Upper lobe of left lung (tissue), 6 donors: ENCODE measurements at regions not wholly inside any gene's neighbourhood (a gene's known extent, or its start where the extent isn't known, plus 50 kb on each side); places are given as distances from the start of the nearest gene placed in this dataset.

Experiments
- ATAC-seq, 2 donors: fragments of 200-7000 bp; cut with Tn5 transposase; one replicate each; pipeline ENCODE4 v1.9.1; 2022; ENCODE audit warnings: mild to moderate bottlenecking in 2 of 2, moderate library complexity in 2 of 2; ENCODE audit not compliant: low FRiP score in 2 of 2
- DNase-seq, 2 donors: peaks; one replicate each; pipeline ENCODE4 v3.0.0-alpha.2; 2019 to 2020
- H3K27ac ChIP-seq, 4 donors: fragments of 200-600 bp; sonication (generic); one replicate each; pipeline ENCODE4 v1.5.1; 2016 to 2019
- H3K27me3 ChIP-seq, 4 donors: fragments of 200-600 bp; sonication (generic); one replicate each; pipeline ENCODE4 v1.5.1; 2017 to 2019
- H3K36me3 ChIP-seq, 4 donors: fragments of 200-600 bp; sonication (generic); one replicate each; pipeline ENCODE4 v1.5.1; 2016 to 2019
- H3K4me1 ChIP-seq, 4 donors: fragments of 200-600 bp; sonication (generic); one replicate each; pipeline ENCODE4 v1.5.1; 2018 to 2019
- H3K4me3 ChIP-seq, 4 donors: fragments of 200-600 bp; sonication (generic); one replicate each; pipeline ENCODE4 v1.5.1; 2017 to 2019; ENCODE audit warnings: mild to moderate bottlenecking in 2 of 4, moderate library complexity in 1 of 4
- H3K9me3 ChIP-seq, 4 donors: fragments of 200-600 bp; sonication (generic); one replicate each; pipeline ENCODE4 v1.5.1; 2018 to 2019
- CTCF ChIP-seq, 6 experiments: fragments of 450-650 bp in 4 of 6; fragments of 200-600 bp in 2 of 6; sonication (generic) in 2 of 6; IDR thresholded peaks; one replicate each; pipeline ENCODE4 v1.5.1; 2016 to 2019; ENCODE audit warnings: antibody characterized with exemption in 6 of 6
- EP300 ChIP-seq, 4 donors: sonication (generic); formaldehyde crosslinking; IDR thresholded peaks; one replicate each; pipeline ENCODE4 v1.5.1; 2017; ENCODE audit warnings: antibody characterized with exemption in 4 of 4, control low read depth in 2 of 4
- POLR2A ChIP-seq, 4 donors: fragments of 450-650 bp; IDR thresholded peaks; one replicate each; pipeline ENCODE4 v1.5.1; 2016 to 2017; ENCODE audit warnings: antibody characterized with exemption in 4 of 4, mild to moderate bottlenecking in 2 of 4
- POLR2AphosphoS5 ChIP-seq, 2 donors: sonication (generic); formaldehyde crosslinking; IDR thresholded peaks; one replicate each; pipeline ENCODE4 v1.5.1; 2017; ENCODE audit warnings: antibody characterized with exemption in 2 of 2
- WGBS, 2 donors: methylation state at CpG; one replicate each; pipeline ENCODE4 v1.1.5; 2017 to 2018; 5-methylcytosine and 5-hydroxymethylcytosine counted together
- donor health status: DM: no; HTN: no; CAD: no; lungs with moderate emphysema.
- donor health status: DM: no; HTN: yes; CAD: no; lungs with severe emphysema.

GRCh38 chr12:98373025-98373554 is 142.3 kb upstream of the TMPO start:
- no peaks in the 10 kb centered on the region for H3K9me3 ChIP-seq
- H3K27ac ChIP-seq, result no peak overlapping the region
- WGBS, 2 donors, result 53 to 59% methylated on average over 2 of the region's 2 CpGs
- H3K4me1 ChIP-seq, result no peaks in the 10 kb centered on the region
- DNase-seq, result no peak
- H3K36me3 ChIP-seq, result no peaks in the 10 kb centered on the region
- TF ChIP-seq CTCF (IDR thresholded peaks at IDR 0.05), result peak in 5 of 6 experiments; percentile 16 to 50 (median 47)
- no peak for TF ChIP-seq POLR2AphosphoS5 (IDR thresholded peaks at IDR 0.05)
- peak in 1 of 2 donors; percentile 61 for ATAC-seq
- H3K4me3 ChIP-seq, result no peak overlapping the region
- no peaks in the 10 kb centered on the region for H3K27me3 ChIP-seq

GRCh38 chr12:98374007-98374406 is 141.4 kb upstream of the TMPO start:
- Histone ChIP-seq H3K4me1 (no peaks in the 10 kb centered on the region), H3K9me3 (no peaks in the 10 kb centered on the region), H3K27ac (no peak overlapping the region), H3K27me3 (no peaks in the 10 kb centered on the region), H3K36me3 (no peaks in the 10 kb centered on the region), H3K4me3 (no peak overlapping the region)
- WGBS, 2 donors, result 63 to 79% methylated on average over 1 of the region's 1 CpG
- no peak for TF ChIP-seq POLR2AphosphoS5 (IDR thresholded peaks at IDR 0.05)
- TF ChIP-seq POLR2A (IDR thresholded peaks at IDR 0.05), result no peak
- TF ChIP-seq CTCF (IDR thresholded peaks at IDR 0.05), result no peak
- no peak for TF ChIP-seq EP300 (IDR thresholded peaks at IDR 0.05)
- DNase-seq (no peak), ATAC-seq (no peak)

- Histone ChIP-seq H3K4me1 (no peaks in the 10 kb centered on the region), H3K4me3 (no peak overlapping the region), H3K27me3 (no peaks in the 10 kb centered on the region), H3K9me3 (no peaks in the 10 kb centered on the region), H3K27ac (no peak overlapping the region), H3K36me3 (no peaks in the 10 kb centered on the region)
- ATAC-seq, result no peak
- no peak for TF ChIP-seq EP300 (IDR thresholded peaks at IDR 0.05)
- no peak for TF ChIP-seq CTCF (IDR thresholded peaks at IDR 0.05)
- TF ChIP-seq POLR2A (IDR thresholded peaks at IDR 0.05), result no peak
- no peak for TF ChIP-seq POLR2AphosphoS5 (IDR thresholded peaks at IDR 0.05)
- no peak for DNase-seq
- WGBS, 2 donors, result 73 to 85% methylated on average over 1 of the region's 1 CpG
Observed at GRCh38 chr12:98379106-98379505, 136.3 kb upstream of the TMPO start.

- Histone ChIP-seq H3K4me3 (no peak overlapping the region), H3K27me3 (no peaks in the 10 kb centered on the region), H3K27ac (no peak overlapping the region), H3K9me3 (no peaks in the 10 kb centered on the region), H3K4me1 (no peaks in the 10 kb centered on the region), H3K36me3 (no peaks in the 10 kb centered on the region)
- TF ChIP-seq CTCF (IDR thresholded peaks at IDR 0.05), result no peak
- TF ChIP-seq POLR2AphosphoS5 (IDR thresholded peaks at IDR 0.05), result no peak
- TF ChIP-seq EP300 (IDR thresholded peaks at IDR 0.05), result no peak
- TF ChIP-seq POLR2A (IDR thresholded peaks at IDR 0.05), result no peak
- ATAC-seq, result no peak
- WGBS, 2 donors, result 73 to 91% methylated on average over 1 of the region's 1 CpG
- DNase-seq, result no peak
Observed at GRCh38 chr12:98385641-98386040, 129.7 kb upstream of the TMPO start.

- ATAC-seq (no peak), DNase-seq (no peak)
- Histone ChIP-seq H3K27ac (no peak overlapping the region), H3K9me3 (no peaks in the 10 kb centered on the region), H3K4me3 (no peak overlapping the region), H3K27me3 (no peaks in the 10 kb centered on the region), H3K4me1 (no peaks in the 10 kb centered on the region), H3K36me3 (no peaks in the 10 kb centered on the region)
- WGBS, 2 donors, result 68 to 74% methylated on average over 2 of the region's 2 CpGs
- TF ChIP-seq EP300 (IDR thresholded peaks at IDR 0.05) (no peak), POLR2A (IDR thresholded peaks at IDR 0.05) (no peak), POLR2AphosphoS5 (IDR thresholded peaks at IDR 0.05) (no peak), CTCF (IDR thresholded peaks at IDR 0.05) (no peak)
Observed at GRCh38 chr12:98387444-98387843, 127.9 kb upstream of the TMPO start.
